GM10266 (cell line): ENCODE measurements at regions not wholly inside any gene's neighbourhood (a gene's known extent, or its start where the extent isn't known, plus 50 kb on each side); places are given as distances from the start of the nearest gene placed in this dataset.

Source experiments
- DNase-seq: peaks from one replicate; pipeline ENCODE4 v3.0.0; 2012; ENCODE audit errors: extremely low spot score
- TF ChIP-seq, protein P1 (sequence below): IDR thresholded peaks from 2 replicates; pipeline ENCODE4 v1.5.1; 2012; ENCODE audit warnings: mild to moderate bottlenecking, low read depth; ENCODE audit not compliant: control insufficient read depth, insufficient read depth; ENCODE audit errors: missing control alignments

DNA sequence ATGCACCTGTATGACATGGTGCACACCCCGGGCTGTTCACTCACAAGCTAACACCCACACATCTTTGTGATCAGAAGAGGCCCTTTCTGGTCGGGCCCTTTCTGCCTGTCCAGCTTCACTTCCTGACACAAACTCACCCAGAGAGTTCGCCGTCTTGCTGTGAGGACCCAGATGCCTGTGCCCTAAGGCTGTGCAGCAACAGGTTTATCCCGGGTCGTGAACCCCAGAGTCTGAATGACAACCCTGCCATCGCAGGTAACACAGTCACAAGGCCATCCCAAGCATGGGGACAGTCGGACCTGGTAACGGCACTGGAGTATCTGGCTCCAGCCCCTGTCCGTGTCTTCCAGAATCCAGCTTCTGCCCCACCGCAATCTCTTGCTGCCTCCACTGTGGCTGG lies 235.1 kb downstream of the BUD13 start:
- no peak for DNase-seq
- TF ChIP-seq, protein P1, sequence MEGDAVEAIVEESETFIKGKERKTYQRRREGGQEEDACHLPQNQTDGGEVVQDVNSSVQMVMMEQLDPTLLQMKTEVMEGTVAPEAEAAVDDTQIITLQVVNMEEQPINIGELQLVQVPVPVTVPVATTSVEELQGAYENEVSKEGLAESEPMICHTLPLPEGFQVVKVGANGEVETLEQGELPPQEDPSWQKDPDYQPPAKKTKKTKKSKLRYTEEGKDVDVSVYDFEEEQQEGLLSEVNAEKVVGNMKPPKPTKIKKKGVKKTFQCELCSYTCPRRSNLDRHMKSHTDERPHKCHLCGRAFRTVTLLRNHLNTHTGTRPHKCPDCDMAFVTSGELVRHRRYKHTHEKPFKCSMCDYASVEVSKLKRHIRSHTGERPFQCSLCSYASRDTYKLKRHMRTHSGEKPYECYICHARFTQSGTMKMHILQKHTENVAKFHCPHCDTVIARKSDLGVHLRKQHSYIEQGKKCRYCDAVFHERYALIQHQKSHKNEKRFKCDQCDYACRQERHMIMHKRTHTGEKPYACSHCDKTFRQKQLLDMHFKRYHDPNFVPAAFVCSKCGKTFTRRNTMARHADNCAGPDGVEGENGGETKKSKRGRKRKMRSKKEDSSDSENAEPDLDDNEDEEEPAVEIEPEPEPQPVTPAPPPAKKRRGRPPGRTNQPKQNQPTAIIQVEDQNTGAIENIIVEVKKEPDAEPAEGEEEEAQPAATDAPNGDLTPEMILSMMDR, result no peak

DNA sequence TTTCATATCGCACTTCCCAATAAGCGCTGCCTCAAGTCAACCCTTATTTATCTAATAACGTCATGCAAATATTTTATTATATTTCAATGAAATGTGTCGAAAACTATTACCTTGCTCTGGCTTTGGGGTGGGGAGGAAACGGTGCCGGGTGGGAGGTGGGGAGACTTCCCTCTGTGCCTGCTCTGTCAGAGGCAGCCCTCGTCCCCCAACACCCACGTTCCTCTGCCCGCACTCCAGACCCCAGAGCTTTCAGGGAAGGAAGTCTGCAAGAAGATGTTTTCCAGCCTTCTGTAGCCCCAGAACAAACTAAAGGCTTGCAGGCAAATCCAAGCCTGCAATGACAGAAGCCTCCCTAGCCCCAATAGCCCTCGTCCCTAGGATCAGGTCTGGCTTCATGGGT lies 235.7 kb downstream of the BUD13 start:
- TF ChIP-seq, protein P1, result no peak
- DNase-seq, result no peak

DNA sequence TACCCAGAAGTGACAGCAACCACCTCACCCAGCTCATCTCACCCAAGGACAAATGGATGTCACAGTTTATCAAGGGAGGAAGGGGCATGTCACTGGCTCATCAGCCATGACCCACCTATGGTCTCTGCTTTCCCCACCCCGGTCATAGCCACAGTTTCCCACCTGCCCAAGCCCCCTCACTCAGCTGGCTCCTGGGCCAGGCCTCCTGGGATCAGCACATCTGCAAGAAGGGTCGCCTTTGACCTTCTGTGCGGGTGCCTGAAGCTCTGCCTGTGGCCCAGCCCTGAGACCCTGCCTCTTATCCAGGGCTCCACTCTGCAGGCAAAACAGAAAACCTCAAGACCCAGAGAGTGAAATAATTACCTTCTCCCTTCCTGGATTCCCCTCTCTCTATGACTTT lies 236.4 kb downstream of the BUD13 start:
- no peak for DNase-seq
- TF ChIP-seq, protein P1, result no peak

DNA sequence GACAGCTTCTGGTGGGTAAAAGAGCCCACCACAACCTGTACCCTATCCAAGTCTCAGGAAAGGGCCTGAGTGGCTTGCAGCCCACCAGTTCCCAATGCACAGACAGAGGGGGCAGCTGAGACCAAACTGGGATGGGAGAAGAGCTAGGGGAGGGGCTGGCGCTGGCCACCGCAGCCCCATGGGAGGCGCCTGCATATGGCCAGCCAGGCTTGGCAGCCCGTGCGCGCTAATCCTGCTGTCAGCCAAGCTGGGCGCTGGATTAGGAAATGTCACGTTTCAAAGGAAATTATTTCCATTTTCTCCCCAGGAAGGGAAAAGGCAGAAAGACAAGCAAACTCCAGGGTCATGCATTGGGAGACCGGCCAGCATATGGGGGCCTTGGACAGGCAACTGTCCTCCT lies 236.8 kb downstream of the BUD13 start:
- no peak for DNase-seq
- TF ChIP-seq, protein P1, result no peak

DNA sequence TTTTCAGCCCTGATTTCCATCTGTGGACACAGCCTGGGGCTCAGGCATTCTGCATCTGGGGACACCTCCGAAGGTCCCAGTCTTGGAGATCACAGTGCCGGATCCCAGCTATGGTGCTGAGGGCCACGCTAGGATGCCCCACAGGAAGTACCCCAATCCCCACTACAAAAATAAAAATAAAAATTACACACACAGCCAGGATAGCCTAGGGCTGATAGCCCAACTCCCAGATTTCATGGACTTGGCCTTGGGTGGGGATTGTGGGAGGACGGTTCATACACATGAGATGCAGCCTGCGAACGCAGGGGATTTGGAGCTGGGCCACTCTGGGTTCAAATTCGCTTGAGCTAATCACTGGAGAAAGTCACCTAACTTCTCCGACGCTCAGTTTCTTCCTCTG lies 237.7 kb downstream of the BUD13 start:
- no peak for DNase-seq
- TF ChIP-seq, protein P1, result no peak

DNA sequence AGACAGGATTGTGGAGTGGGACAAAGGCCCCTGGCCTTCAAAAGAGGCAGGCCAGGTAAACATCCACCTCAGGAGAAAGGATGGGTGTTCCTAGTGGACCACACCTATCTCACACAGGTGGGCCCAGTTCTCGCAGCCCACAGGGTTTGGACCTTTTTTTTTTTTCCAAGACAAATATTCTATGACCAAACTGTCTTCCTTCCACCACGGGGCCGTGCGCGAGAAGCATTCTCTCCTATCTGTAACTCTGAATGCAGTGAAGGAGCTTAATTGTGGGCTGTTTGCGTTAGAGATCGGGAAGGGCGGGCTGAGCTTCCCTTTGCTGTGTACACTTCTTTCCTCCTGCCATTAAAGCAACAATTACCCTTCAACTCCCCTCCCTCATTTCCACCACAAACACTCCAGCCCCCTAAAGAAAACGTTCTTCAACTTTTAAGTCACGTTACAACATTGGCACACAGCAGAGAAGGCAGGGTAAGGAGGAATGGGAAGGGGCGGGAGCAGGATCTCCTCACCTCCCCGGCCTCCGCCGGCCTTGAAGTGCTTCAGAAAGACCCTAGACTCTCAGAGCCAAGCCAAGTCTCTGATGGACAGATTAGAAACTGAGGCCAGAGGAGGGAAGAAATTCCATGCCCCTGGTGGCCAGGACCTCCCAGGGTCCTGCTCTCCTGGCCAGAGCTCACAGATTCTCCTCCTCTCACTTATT lies 238.4 kb downstream of the BUD13 start:
- no peak for DNase-seq
- TF ChIP-seq, protein P1, result no peak

DNA sequence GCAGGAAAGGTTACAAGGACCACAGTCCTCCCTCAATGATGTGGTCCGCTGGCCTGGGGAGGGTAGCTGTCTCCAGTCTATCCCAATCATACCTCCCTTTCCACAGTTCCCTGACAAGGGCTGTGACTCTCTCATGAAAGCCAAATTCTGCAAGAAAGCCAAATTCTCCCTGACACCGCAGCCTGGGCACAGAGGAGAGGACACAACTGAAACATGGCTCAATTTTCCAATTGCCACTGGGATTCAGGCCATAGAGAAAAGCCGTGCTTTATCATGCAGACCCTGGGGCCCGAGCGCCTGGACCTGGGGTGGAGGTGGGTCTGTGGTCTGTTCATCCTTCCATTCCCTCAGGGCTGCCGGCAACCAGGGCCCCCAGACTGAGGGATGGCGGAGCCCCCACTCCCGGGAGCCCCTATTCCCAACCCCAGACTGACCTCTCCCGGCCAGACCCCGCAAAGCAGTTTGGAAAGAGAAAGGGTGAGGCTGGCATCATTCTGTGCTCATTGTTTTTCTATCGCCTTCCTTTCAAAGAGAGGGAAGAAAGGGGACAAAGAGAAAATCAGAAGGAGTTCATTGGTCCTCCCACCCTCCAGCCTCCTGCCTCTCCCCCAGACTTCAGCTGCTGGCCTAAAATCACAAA lies 239.5 kb downstream of the BUD13 start:
- DNase-seq, result no peak
- TF ChIP-seq, protein P1, result no peak
